ENCODE measurements at regions not wholly inside any gene's neighbourhood (a gene's known extent, or its start where the extent isn't known, plus 50 kb on each side); places are given as distances from the start of the nearest gene placed in this dataset.

- TF ChIP-seq CTCF (conservative IDR thresholded peaks at IDR 0.05; ENCODE audit: low read depth, low read length): no peak
- TF ChIP-seq EZH2 (IDR thresholded peaks at IDR 0.05; ENCODE audit: low read length, unreplicated experiment): no peak
These were observed 258.2 kb upstream of the FAT3 start for GRCh38 chr11:91966368-91966767.
